AG04450 (cell line): ENCODE measurements at regions not wholly inside any gene's neighbourhood (a gene's known extent, or its start where the extent isn't known, plus 50 kb on each side); places are given as distances from the start of the nearest gene placed in this dataset.

Experiments used
- CTCF ChIA-PET: fragments of 300-600, 350-600 bp; formaldehyde crosslinking; extraction: SDS; loops from one replicate; lab custom pipeline; 2022; ENCODE audit warnings: antibody characterized with exemption, inconsistent platforms; lab: Charles Lee
- POLR2A ChIA-PET: fragments of 350-600 bp; formaldehyde crosslinking; extraction: SDS; loops from one replicate; lab custom pipeline; 2021; ENCODE audit warnings: antibody characterized with exemption, inconsistent platforms; lab: Yijun Ruan, JAX
- DNase-seq: peaks from one replicate; pipeline ENCODE4 v3.0.0-alpha.2; 2011; ENCODE audit warnings: low read depth, low spot score
- H3K27ac ChIP-seq: one replicate; pipeline ENCODE4 v1.5.1; 2012; ENCODE audit warnings: low read depth, low read length, control low read depth
- H3K27me3 ChIP-seq: one replicate; pipeline ENCODE4 v1.6.0; 2012; ENCODE audit warnings: low read length; ENCODE audit not compliant: control insufficient read depth, insufficient read depth
- H3K4me3 ChIP-seq: 2 replicates; pipeline ENCODE4 v1.5.1; 2011; ENCODE audit warnings: mild to moderate bottlenecking, low read depth, low read length, control low read depth
- H3K9me3 ChIP-seq: 2 replicates; pipeline ENCODE4 v1.5.1; 2012; ENCODE audit warnings: low read length; ENCODE audit not compliant: control insufficient read depth, insufficient read depth
- CTCF ChIP-seq: IDR thresholded peaks from 2 replicates; pipeline ENCODE4 v1.5.1; 2011; ENCODE audit warnings: low read depth, low read length, control low read depth, inconsistent platforms

- no peak overlapping the region for H3K4me3 ChIP-seq
- H3K27me3 ChIP-seq, result no peaks in the 10 kb centered on the region
- no peak for DNase-seq
- POLR2A ChIA-PET, result no interaction called here
- CTCF ChIA-PET, result interaction anchor here (1.0 kb wide), 1 partner anchor 37 kb away, joined by 3 read pairs; no protein-coding TSS in a partner anchor
- H3K9me3 ChIP-seq, result peaks cover 7% of the 10 kb centered on the region; the same call in 1 of the 2 replicates
- TF ChIP-seq CTCF, result no peak
- no peak overlapping the region for H3K27ac ChIP-seq
Measured at GRCh38 chr6:105468850-105469249, 66.0 kb upstream of the PREP start.

- CTCF ChIA-PET, result no interaction called here
- no peak for DNase-seq
- no peak for TF ChIP-seq CTCF
- peaks cover 8% of the 10 kb centered on the region; the same call in 1 of the 2 replicates for H3K9me3 ChIP-seq
- no peak overlapping the region for H3K27ac ChIP-seq
- POLR2A ChIA-PET, result no interaction called here
- no peaks in the 10 kb centered on the region for H3K27me3 ChIP-seq
- no peak overlapping the region for H3K4me3 ChIP-seq
Measured at GRCh38 chr6:105460860-105461259, 58.0 kb upstream of the PREP start.

GRCh38 chr6:105459864-105460263 lies 57.0 kb upstream of the PREP start:
- ChIA-PET CTCF (no interaction called here), POLR2A (no interaction called here)
- DNase-seq, result no peak

GRCh38 chr6:105459049-105459448 lies 56.2 kb upstream of the PREP start:
- ChIA-PET CTCF (no interaction called here), POLR2A (no interaction called here)
- Histone ChIP-seq H3K27ac (no peak overlapping the region), H3K9me3 (peaks cover 5% of the 10 kb centered on the region; the same call in 1 of the 2 replicates), H3K4me3 (no peak overlapping the region), H3K27me3 (no peaks in the 10 kb centered on the region)
- no peak for DNase-seq
- TF ChIP-seq CTCF, result no peak

More at GRCh38 chr6:105459864-105460263, 57.0 kb upstream of the PREP start:
- Histone ChIP-seq H3K4me3 (no peak overlapping the region), H3K27ac (no peak overlapping the region), H3K27me3 (no peaks in the 10 kb centered on the region), H3K9me3 (peaks cover 5% of the 10 kb centered on the region; the same call in 1 of the 2 replicates)
- TF ChIP-seq CTCF, result no peak

GRCh38 chr6:105458551-105458950 lies 55.7 kb upstream of the PREP start:
- POLR2A ChIA-PET, result no interaction called here
- CTCF ChIA-PET, result interaction anchor here (0.7 to 1.1 kb wide), 2 partner anchors 26 to 343 kb away, joined by 3 to 6 read pairs; no protein-coding TSS in a partner anchor
- Histone ChIP-seq H3K27ac (no peak overlapping the region), H3K4me3 (no peak overlapping the region), H3K9me3 (peaks cover 5% of the 10 kb centered on the region; the same call in 1 of the 2 replicates), H3K27me3 (no peaks in the 10 kb centered on the region)
- no peak for DNase-seq
- no peak for TF ChIP-seq CTCF
